Sigmoid colon (tissue), 6 donors: ENCODE measurements at regions not wholly inside any gene's neighbourhood (a gene's known extent, or its start where the extent isn't known, plus 50 kb on each side); places are given as distances from the start of the nearest gene placed in this dataset.
"Not testable (repeated sequence)": the region's sequence is repeated elsewhere in the genome, so short reads cannot be mapped to it uniquely, and the experiment has no call there.

Experiments
- DNase-seq: peaks from one replicate; pipeline ENCODE4 v3.0.0-alpha.2; 2019
- H3K27ac ChIP-seq, 4 donors: fragments of 200-600 bp; sonication (generic); one replicate each; pipeline ENCODE4 v1.5.1; 2016 to 2019; ENCODE audit warnings: mild to moderate bottlenecking in 1 of 4
- H3K27me3 ChIP-seq, 3 donors: fragments of 200-600 bp; sonication (generic); one replicate each; pipeline ENCODE4 v1.5.1; 2019; ENCODE audit warnings: mild to moderate bottlenecking in 1 of 3
- H3K36me3 ChIP-seq, 4 donors: fragments of 200-600 bp; sonication (generic); one replicate each; pipeline ENCODE4 v1.5.1; 2016 to 2019
- H3K4me1 ChIP-seq, 4 donors: fragments of 200-600 bp; sonication (generic); one replicate each; pipeline ENCODE4 v1.5.1; 2017 to 2019
- H3K4me3 ChIP-seq, 4 donors: fragments of 200-600 bp; sonication (generic); one replicate each; pipeline ENCODE4 v1.5.1; 2017 to 2019; ENCODE audit warnings: mild to moderate bottlenecking in 2 of 4, moderate library complexity in 1 of 4
- H3K9me3 ChIP-seq, 4 donors: fragments of 200-600 bp in 3 of 4; sonication (generic) in 3 of 4; one replicate each; pipeline versions ENCODE4 v1.5.1 to v1.6.1; 2013 to 2019
- CTCF ChIP-seq, 4 experiments: fragments of 450-650 bp in 3 of 4; fragments of 200-600 bp in 1 of 4; IDR thresholded peaks; one replicate each; pipeline ENCODE4 v1.5.1; 2016 to 2019; ENCODE audit warnings: antibody characterized with exemption in 4 of 4, mild to moderate bottlenecking in 3 of 4, moderate library complexity in 2 of 4
- EP300 ChIP-seq, 4 donors: sonication (generic); formaldehyde crosslinking; IDR thresholded peaks; one replicate each; pipeline ENCODE4 v1.6.1; 2017; ENCODE audit warnings: antibody characterized with exemption in 4 of 4
- POLR2A ChIP-seq, 2 donors: fragments of 450-650 bp; IDR thresholded peaks; one replicate each; pipeline ENCODE4 v1.6.1; 2016; ENCODE audit warnings: antibody characterized with exemption in 2 of 2, mild to moderate bottlenecking in 2 of 2, moderate library complexity in 2 of 2
- POLR2AphosphoS5 ChIP-seq, 4 donors: sonication (generic); formaldehyde crosslinking; IDR thresholded peaks; one replicate each; pipeline ENCODE4 v1.6.1; 2017; ENCODE audit warnings: antibody characterized with exemption in 4 of 4
- WGBS, 2 donors: extraction: QIAGEN DNeasy Blood & Tissue Kit; methylation state at CpG; one replicate each; pipeline ENCODE4 v1.1.7; 2013; 5-methylcytosine and 5-hydroxymethylcytosine counted together
- intact Hi-C: fragments of 100-400 bp; cut with DNase I; formaldehyde crosslinking; loops from one replicate; pipeline ENCODE4 v1.15.1; 2023
- donor health status: healthy with polysubstance abuse.
- donor health status: healthy.

GRCh38 chr1:22208268-22208972, 65.5 kb upstream of the WNT4 start:
- TF ChIP-seq POLR2AphosphoS5 (IDR thresholded peaks at IDR 0.05), result no peak
- TF ChIP-seq POLR2A (IDR thresholded peaks at IDR 0.05), result no peak
- TF ChIP-seq EP300 (IDR thresholded peaks at IDR 0.05), result no peak
- no peak for TF ChIP-seq CTCF (IDR thresholded peaks at IDR 0.05)
- Histone ChIP-seq H3K27ac (no peak overlapping the region), H3K4me1 (peaks cover 0 to 3% (median 0%) of the 10 kb centered on the region in 4 donors), H3K9me3 (no peaks in the 10 kb centered on the region), H3K27me3 (peaks cover 13 to 68% (median 53%) of the 10 kb centered on the region in 3 donors), H3K36me3 (no peaks in the 10 kb centered on the region), H3K4me3 (no peak overlapping the region)
- peak; percentile 40 for DNase-seq
- 46 to 53% methylated on average over 21 of the region's 21 CpGs for WGBS, 2 donors
- intact Hi-C loops, result no loop called here

DNA sequence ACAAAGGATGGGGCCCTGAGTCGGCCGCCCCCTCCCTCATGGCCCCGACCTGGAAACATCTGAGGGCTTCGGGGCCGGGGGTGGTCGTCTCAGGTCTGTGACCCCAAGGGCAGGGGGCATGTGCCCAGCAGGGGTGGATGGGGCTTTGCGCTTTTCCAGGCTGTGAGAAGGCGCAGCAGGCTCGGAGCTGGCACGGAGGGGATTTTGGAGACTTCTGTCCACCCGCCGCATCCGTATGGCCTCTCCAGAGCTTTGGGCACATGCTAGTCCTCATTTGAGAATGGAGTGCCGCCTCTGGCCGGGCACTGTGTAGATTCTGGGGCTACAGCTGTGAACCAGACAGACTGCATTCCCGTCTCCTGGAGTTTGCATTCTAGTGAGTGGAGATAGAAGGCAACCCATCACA, 66.1 kb upstream of the WNT4 start:
- Histone ChIP-seq H3K9me3 (no peaks in the 10 kb centered on the region), H3K4me1 (peaks cover 0 to 3% (median 0%) of the 10 kb centered on the region in 4 donors), H3K27me3 (peaks cover 13 to 70% (median 53%) of the 10 kb centered on the region in 3 donors), H3K4me3 (no peak overlapping the region), H3K27ac (no peak overlapping the region), H3K36me3 (no peaks in the 10 kb centered on the region)
- DNase-seq, result peak; percentile 27
- intact Hi-C loops, result no loop called here
- TF ChIP-seq POLR2AphosphoS5 (IDR thresholded peaks at IDR 0.05), result no peak
- TF ChIP-seq CTCF (IDR thresholded peaks at IDR 0.05), result no peak
- 62 to 67% methylated on average over 16 of the region's 16 CpGs for WGBS, 2 donors

DNA sequence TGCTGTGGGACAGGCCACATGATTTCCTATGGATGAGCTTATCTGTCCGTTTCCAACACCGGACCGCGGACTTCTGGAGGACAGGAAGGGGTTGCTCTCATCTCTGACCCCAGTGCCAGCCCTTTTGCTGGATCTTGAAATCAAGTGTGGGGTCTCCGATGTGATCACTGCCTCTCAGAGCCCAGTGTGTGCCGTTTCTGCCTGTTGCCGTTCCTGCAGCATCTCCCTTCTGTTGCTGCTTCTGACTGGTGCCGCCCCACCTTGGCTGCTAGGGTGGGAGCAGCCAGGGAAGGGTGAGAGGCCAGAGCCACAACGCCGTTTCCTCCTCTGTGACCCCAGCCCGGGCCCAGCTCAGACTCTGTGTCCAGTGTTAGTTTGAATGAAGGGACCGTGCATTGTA, 67.3 kb upstream of the WNT4 start:
- peaks cover 0 to 3% (median 0%) of the 10 kb centered on the region in 4 donors for H3K4me1 ChIP-seq
- WGBS, 2 donors, result 73 to 75% methylated on average over 12 of the region's 12 CpGs
- H3K36me3 ChIP-seq, result no peaks in the 10 kb centered on the region
- no peak overlapping the region for H3K4me3 ChIP-seq
- no peaks in the 10 kb centered on the region for H3K9me3 ChIP-seq
- peak; percentile 37 for DNase-seq
- no peak for TF ChIP-seq POLR2AphosphoS5 (IDR thresholded peaks at IDR 0.05)
- TF ChIP-seq POLR2A (IDR thresholded peaks at IDR 0.05), result no peak
- no peak overlapping the region for H3K27ac ChIP-seq
- intact Hi-C loops, result no loop called here
- H3K27me3 ChIP-seq, result peaks cover 13 to 70% (median 53%) of the 10 kb centered on the region in 3 donors

- 22 to 43% methylated on average over 7 of the region's 7 CpGs for WGBS, 2 donors
- Histone ChIP-seq H3K27me3 (peaks cover 13 to 70% (median 53%) of the 10 kb centered on the region in 3 donors), H3K4me3 (no peak overlapping the region), H3K36me3 (no peaks in the 10 kb centered on the region), H3K27ac (no peak overlapping the region), H3K4me1 (peaks cover 0 to under 1% (median 0%) of the 10 kb centered on the region in 4 donors), H3K9me3 (no peaks in the 10 kb centered on the region)
- intact Hi-C loops, result no loop called here
- TF ChIP-seq CTCF (IDR thresholded peaks at IDR 0.05), result no peak
- TF ChIP-seq EP300 (IDR thresholded peaks at IDR 0.05), result no peak
- no peak for TF ChIP-seq POLR2AphosphoS5 (IDR thresholded peaks at IDR 0.05)
- no peak for TF ChIP-seq POLR2A (IDR thresholded peaks at IDR 0.05)
- peak; percentile 21 for DNase-seq
Measured at GRCh38 chr1:22210636-22211035, 67.7 kb upstream of the WNT4 start.

DNA sequence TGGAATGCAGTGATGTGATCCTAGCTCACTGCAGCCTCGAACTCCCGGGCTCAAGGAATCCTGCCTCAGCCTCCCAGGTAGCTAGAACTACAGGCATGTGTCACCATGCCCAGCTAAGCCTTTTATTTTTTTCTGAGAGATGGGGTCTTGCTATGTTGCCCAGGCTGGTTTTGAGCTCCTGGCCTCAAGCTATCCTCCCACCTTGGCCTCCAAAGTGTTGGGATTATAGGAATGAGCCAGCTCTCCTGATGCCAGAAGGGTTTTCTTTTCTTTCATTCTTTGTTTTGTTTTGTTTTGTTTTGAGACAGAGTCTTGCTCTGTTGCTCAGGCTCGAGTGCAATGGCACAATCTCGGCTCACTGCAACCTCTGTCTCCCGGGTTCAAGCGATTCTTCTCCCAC, 68.6 kb upstream of the WNT4 start:
- not testable (repeated sequence) for H3K27ac ChIP-seq

More for the DNA sequence above, 68.6 kb upstream of the WNT4 start:
- DNase-seq, H3K4me1 ChIP-seq, intact Hi-C loops, H3K36me3 ChIP-seq, H3K9me3 ChIP-seq, H3K4me3 ChIP-seq: not testable (repeated sequence)
- peaks cover 13 to 70% (median 53%) of the 10 kb centered on the region in 3 donors for H3K27me3 ChIP-seq
- WGBS, 2 donors, result 89% methylated on average over 6 of the region's 6 CpGs
